ENCODE measurements at regions not wholly inside any gene's neighbourhood (a gene's known extent, or its start where the extent isn't known, plus 50 kb on each side); places are given as distances from the start of the nearest gene placed in this dataset.

DNA sequence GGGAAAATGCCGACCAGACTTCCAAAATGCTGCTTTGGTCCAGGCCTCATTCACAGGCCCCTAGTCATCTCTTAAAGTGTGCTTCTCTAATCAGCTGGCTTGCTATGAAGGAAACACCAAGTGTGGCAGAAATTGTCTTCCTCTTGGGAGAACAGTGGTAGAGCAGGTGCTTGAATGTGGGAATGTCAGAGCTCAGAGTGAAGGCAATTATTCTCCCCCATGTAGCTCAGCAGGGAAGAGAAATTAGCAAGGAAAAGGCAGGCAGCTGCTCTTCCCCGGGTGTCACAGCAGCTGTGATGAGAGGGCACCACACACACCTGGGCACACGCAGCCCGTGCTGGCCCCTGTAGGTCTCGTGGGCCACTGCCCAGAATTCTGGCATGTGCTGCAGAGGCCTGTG lies 358.5 kb downstream of the WDR72 start:
- H3K4me3 ChIP-seq (replicated peaks in 1 of 3), result no peak overlapping the region
- H3K9me3 ChIP-seq, result no peaks in the 10 kb centered on the region
- H3K36me3 ChIP-seq, result no peaks in the 10 kb centered on the region
- DNase-seq, result no peak
- 64 to 71% methylated on average over 5 of the region's 5 CpGs for WGBS, 2 donors
- no peak for TF ChIP-seq POLR2A (IDR thresholded peaks at IDR 0.05)
- TF ChIP-seq, protein P1, sequence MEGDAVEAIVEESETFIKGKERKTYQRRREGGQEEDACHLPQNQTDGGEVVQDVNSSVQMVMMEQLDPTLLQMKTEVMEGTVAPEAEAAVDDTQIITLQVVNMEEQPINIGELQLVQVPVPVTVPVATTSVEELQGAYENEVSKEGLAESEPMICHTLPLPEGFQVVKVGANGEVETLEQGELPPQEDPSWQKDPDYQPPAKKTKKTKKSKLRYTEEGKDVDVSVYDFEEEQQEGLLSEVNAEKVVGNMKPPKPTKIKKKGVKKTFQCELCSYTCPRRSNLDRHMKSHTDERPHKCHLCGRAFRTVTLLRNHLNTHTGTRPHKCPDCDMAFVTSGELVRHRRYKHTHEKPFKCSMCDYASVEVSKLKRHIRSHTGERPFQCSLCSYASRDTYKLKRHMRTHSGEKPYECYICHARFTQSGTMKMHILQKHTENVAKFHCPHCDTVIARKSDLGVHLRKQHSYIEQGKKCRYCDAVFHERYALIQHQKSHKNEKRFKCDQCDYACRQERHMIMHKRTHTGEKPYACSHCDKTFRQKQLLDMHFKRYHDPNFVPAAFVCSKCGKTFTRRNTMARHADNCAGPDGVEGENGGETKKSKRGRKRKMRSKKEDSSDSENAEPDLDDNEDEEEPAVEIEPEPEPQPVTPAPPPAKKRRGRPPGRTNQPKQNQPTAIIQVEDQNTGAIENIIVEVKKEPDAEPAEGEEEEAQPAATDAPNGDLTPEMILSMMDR (IDR thresholded peaks at IDR 0.05), result no peak
- intact Hi-C loops (cut with DNase I), result no loop called here
- no peaks in the 10 kb centered on the region for H3K27me3 ChIP-seq
- no peak overlapping the region for H3K27ac ChIP-seq
- H3K4me1 ChIP-seq, result no peaks in the 10 kb centered on the region

DNA sequence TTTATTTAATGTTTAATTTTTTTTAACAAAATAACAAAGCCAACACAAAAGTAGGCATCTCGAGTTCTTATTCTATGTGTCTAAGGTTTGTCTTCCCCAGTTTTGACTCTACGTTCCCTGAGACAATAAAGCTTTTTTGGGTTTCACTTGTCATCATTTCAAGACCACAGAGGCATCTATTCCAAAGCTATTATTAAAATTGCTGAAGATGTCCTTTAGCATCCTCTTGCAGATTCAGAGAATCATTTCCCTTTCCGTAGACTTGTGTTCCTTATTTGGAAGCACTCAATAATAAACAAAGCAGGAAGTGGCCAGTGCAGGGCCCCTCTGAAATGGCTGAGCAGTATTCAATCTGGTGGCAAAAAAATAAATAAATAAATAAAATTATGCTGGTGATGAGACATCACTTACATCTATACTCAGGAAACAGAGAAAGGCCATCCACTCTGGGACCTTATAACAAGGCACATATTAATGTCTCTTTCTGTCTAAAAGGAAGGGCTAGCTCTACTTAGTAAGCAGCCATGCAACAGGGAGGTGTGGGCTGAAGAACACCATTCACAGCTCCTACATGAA lies 362.3 kb downstream of the WDR72 start:
- Histone ChIP-seq H3K9me3 (no peaks in the 10 kb centered on the region), H3K27me3 (no peaks in the 10 kb centered on the region), H3K4me3 (replicated peaks in 1 of 3) (no peak overlapping the region), H3K36me3 (no peaks in the 10 kb centered on the region), H3K4me1 (no peaks in the 10 kb centered on the region), H3K27ac (no peak overlapping the region)
- 77 to 78% methylated on average over 3 of the region's 3 CpGs for WGBS, 2 donors
- TF ChIP-seq, protein P1 (IDR thresholded peaks at IDR 0.05), result no peak
- TF ChIP-seq POLR2A (IDR thresholded peaks at IDR 0.05), result no peak
- intact Hi-C loops (cut with DNase I), result no loop called here
- DNase-seq, result no peak

DNA sequence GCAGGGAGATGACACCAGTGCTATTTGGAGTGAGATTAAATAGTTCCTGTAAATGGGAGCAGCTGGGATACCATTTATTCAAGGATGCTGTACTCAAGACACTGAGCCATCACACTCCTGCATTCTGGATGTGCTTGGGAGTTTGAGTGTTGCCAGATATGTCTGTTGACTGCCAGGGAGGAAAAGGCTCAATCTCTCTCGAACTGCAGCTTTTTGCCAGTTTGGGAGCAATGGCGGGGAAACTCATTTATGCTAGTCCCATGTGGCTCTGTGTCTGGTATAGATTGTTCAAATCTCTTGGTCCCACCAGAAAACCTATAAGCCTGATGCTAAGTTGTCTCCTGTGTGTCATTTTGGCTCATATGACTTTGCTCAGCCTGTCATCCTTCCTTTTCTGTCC lies 363.6 kb downstream of the WDR72 start:
- no peaks in the 10 kb centered on the region for H3K36me3 ChIP-seq
- H3K27me3 ChIP-seq, result no peaks in the 10 kb centered on the region
- intact Hi-C loops (cut with DNase I), result no loop called here
- TF ChIP-seq POLR2A (IDR thresholded peaks at IDR 0.05), result no peak
- TF ChIP-seq, protein P1 (IDR thresholded peaks at IDR 0.05), result no peak
- H3K4me3 ChIP-seq (replicated peaks in 1 of 3), result no peak overlapping the region
- H3K27ac ChIP-seq, result no peak overlapping the region
- H3K4me1 ChIP-seq, result no peaks in the 10 kb centered on the region
- DNase-seq, result no peak
- no peaks in the 10 kb centered on the region for H3K9me3 ChIP-seq
- WGBS, 2 donors, result 89 to 94% methylated on average over 2 of the region's 2 CpGs

DNA sequence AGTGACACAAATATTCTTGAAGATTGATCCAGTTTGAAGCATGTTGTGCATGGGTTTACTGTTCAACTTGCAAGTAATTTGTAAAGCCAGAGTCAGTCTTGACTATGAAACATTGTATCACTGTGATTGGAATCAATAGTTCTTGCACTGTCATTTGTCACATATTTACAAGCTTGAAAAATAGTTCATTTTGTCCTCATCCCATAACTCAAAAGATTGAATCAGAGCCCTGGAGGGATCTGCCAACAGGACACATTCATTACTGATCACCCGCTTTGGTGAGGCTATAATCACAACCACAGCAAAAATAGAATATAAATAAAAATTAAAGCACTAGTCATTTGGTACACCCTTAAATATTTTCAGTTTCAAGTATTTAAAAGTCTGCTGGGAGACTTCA lies 368.9 kb downstream of the WDR72 start:
- Histone ChIP-seq H3K27ac (no peak overlapping the region), H3K9me3 (no peaks in the 10 kb centered on the region), H3K36me3 (no peaks in the 10 kb centered on the region), H3K4me3 (replicated peaks in 1 of 3) (no peak overlapping the region), H3K4me1 (no peaks in the 10 kb centered on the region), H3K27me3 (no peaks in the 10 kb centered on the region)
- WGBS, 2 donors, result 96 to 98% methylated on average over 1 of the region's 1 CpG
- DNase-seq, result no peak
- TF ChIP-seq, protein P1 (IDR thresholded peaks at IDR 0.05), result no peak
- no peak for TF ChIP-seq POLR2A (IDR thresholded peaks at IDR 0.05)
- intact Hi-C loops (cut with DNase I), result no loop called here

DNA sequence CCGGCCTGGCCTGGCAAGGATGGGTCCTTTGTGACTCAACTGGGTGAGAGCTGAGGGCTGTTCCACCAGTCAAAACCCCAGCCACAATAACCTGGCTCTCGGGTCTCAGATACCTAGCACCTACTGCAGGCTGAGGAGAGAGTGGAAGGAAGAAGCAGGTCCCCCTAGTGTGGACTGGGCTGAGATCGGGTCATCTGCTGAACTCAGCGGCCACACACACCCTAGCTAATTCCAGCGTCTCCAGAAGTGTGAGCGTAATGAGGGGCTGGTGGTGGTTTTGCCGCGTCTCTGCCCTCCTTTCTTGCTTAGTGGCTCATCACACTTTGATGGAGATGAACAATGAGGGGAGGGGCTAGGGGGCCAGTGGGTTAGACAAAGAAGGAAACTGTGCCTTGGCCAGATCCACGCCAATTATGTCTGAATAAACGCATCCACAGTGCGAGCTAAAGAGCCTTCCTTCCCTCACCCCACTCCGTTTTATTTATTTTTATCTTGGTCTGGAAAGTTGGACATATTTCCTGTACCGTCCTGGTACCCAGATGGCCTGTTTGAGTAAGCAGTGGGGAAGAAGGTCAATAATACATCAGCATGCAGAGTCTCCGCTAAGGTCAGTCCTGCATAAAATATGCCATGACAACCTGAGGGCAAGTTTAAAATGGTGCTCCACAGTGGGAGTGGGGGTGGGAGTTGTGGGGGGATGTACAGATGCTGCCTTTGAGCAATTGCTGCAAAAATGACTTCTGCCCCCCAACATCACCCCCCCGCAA lies 370.0 kb downstream of the WDR72 start:
- no peaks in the 10 kb centered on the region for H3K27me3 ChIP-seq
- no peak overlapping the region for H3K27ac ChIP-seq
- no peaks in the 10 kb centered on the region for H3K4me1 ChIP-seq
- 87 to 88% methylated on average over 15 of the region's 15 CpGs for WGBS, 2 donors
- intact Hi-C loops (cut with DNase I), result no loop called here
- TF ChIP-seq, protein P1 (IDR thresholded peaks at IDR 0.05), result no peak
- no peaks in the 10 kb centered on the region for H3K9me3 ChIP-seq
- no peak for DNase-seq
- no peak overlapping the region for H3K4me3 ChIP-seq (replicated peaks in 1 of 3)
- no peaks in the 10 kb centered on the region for H3K36me3 ChIP-seq
